ELF-1 (cell line): ENCODE measurements at regions not wholly inside any gene's neighbourhood (a gene's known extent, or its start where the extent isn't known, plus 50 kb on each side); places are given as distances from the start of the nearest gene placed in this dataset.
"Not testable (repeated sequence)": the region's sequence is repeated elsewhere in the genome, so short reads cannot be mapped to it uniquely, and the experiment has no call there.

Source experiments
- DNase-seq: peaks from one replicate; pipeline ENCODE4 v3.0.0-alpha.2; 2016; ENCODE audit warnings: low read depth, low spot score

- DNase-seq = no peak
Measured at GRCh38 chr20:8990770-8991169, 78.1 kb upstream of the PLCB4 start.

GRCh38 chr20:8994045-8994444 lies 74.8 kb upstream of the PLCB4 start:
- no peak for DNase-seq

- no peak for DNase-seq
Measured at GRCh38 chr20:8995761-8996160, 73.1 kb upstream of the PLCB4 start.

GRCh38 chr20:8996817-8997512 lies 71.9 kb upstream of the PLCB4 start:
- DNase-seq = peak; percentile 6

- peak; percentile 44 for DNase-seq
Measured at GRCh38 chr20:8997701-8998117, 71.2 kb upstream of the PLCB4 start.

GRCh38 chr20:9011121-9011520 lies 57.8 kb upstream of the PLCB4 start:
- DNase-seq = no peak

GRCh38 chr20:9015232-9015983 lies 53.5 kb upstream of the PLCB4 start:
- DNase-seq = not testable (repeated sequence)

- no peak for DNase-seq
Measured at GRCh38 chr20:9015984-9016324, 52.9 kb upstream of the PLCB4 start.

- no peak for DNase-seq
Measured at GRCh38 chr20:9018346-9018745, 50.5 kb upstream of the PLCB4 start.
